GM21526 (cell line): ENCODE measurements at regions not wholly inside any gene's neighbourhood (a gene's known extent, or its start where the extent isn't known, plus 50 kb on each side); places are given as distances from the start of the nearest gene placed in this dataset.
"Not testable (repeated sequence)": the region's sequence is repeated elsewhere in the genome, so short reads cannot be mapped to it uniquely, and the experiment has no call there.

ENCODE experiments used
- ATAC-seq: cut with Tn5 transposase; IDR thresholded peaks from one replicate; pipeline ENCODE4 v1.9.1; 2021; ENCODE audit warnings: moderate library complexity; ENCODE audit not compliant: unreplicated experiment, low FRiP score

GRCh38 chr7:69038915-69039314, 559.4 kb upstream of the AUTS2 start:
- ATAC-seq, result no peak

GRCh38 chr7:69042138-69042537, 556.1 kb upstream of the AUTS2 start:
- no peak for ATAC-seq

DNA sequence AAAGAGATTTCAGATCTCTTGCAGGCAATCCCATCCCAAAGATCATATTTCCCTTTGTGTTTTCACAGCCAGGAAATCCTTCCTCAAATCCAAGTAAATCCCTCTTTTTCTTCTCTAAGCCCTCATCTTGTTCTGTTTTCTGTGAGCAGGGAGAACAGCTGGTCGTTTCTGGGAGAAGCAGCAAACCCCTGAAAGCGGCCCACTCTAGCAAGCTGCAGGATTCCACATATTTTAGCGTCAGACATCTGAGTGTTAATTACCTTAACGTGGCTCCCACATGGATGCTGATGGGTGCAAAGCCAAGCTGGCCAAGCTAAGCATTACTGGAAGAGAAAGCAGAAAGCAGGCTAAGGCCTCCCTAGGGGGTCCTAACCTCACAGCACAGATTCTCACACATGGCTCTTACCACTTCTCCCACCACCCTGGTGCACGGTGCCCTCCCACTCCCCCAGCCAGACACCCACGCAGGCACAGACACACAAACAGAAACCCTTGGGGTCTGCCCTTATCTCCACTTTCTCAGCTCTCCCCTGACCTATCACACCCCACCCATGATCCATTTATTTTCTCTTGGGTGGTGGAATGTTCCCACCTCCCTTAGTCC, 551.0 kb upstream of the AUTS2 start:
- no peak for ATAC-seq

GRCh38 chr7:69049326-69049725, 548.9 kb upstream of the AUTS2 start:
- ATAC-seq, result no peak

DNA sequence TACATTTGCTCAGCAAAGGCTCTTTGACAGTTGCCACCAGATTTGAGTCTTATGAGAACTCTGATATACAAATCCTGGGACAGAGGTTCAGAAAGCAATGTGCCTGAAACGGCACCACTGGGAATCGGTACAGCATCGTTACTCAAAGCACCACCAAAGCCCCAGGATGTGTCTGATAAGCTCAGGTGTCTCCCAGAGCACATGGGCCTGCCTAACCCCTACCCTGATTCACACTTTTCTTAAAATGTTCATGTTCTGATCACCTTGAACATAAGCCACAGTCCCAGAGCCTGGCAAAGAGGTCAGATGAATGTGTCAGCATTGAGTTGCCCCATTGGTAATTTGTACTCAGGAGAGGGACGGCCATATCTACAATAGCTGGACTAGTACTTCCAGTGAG, 545.8 kb upstream of the AUTS2 start:
- ATAC-seq, result no peak

- no peak for ATAC-seq
These were observed 537.8 kb upstream of the AUTS2 start for GRCh38 chr7:69060516-69060915.

DNA sequence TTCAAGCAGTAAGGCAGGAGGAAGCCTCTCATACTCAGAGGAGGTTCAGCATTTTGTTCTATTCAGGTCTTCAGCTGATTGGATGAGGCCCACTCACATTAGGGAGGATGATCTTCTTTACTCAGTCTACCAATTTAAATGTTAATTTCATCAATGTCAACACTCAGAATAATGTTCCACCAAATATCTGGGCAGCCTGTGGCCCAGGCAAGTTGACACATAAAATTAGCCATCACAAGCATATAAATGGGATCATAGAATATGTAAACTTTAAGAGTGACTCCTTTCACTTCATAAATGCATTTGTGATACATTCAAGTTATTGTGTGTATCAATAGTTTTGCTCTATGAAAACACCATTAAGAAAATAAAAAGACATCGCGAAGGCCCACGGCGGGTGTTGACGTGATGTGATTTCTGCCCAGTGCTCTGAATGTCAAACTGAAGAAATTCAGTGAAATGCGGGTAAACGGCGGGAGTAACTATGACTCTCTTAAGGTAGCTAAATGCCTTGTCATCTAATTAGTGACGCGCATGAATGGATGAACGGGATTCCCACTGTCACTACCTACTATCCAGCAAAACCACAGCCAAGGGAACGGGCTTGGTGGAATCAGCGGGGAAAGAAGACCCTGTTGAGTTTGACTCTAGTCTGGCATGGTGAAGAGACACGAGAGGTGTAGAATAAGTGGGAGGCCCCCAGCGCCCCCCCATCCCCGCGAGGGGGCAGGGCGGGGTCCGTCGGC, 536.1 kb upstream of the AUTS2 start:
- ATAC-seq, result no peak

DNA sequence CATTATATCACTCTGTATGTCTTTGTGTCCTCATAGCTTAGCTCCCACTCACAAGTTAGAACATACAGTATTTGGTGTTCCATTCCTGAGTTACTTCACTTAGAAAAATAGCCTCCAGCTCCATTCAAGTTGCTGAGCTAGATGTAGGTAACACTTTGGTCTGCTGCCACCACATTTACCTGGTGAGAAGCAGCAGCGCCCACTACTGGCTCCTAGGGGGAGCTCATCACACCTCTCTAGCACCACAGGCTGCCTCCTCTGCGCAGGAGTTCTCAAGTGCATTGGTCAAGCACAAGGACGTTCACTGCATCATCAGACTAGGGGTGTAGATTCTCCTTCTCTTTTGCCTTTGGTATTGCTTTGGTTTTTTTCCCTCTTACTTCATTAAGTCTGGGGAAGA, 530.9 kb upstream of the AUTS2 start:
- ATAC-seq, result no peak

- no peak for ATAC-seq
These were observed 527.8 kb upstream of the AUTS2 start for GRCh38 chr7:69070476-69070875.

GRCh38 chr7:69076566-69076965, 521.7 kb upstream of the AUTS2 start:
- ATAC-seq, result no peak

- no peak for ATAC-seq
These were observed 519.1 kb upstream of the AUTS2 start for GRCh38 chr7:69078997-69079769.

DNA sequence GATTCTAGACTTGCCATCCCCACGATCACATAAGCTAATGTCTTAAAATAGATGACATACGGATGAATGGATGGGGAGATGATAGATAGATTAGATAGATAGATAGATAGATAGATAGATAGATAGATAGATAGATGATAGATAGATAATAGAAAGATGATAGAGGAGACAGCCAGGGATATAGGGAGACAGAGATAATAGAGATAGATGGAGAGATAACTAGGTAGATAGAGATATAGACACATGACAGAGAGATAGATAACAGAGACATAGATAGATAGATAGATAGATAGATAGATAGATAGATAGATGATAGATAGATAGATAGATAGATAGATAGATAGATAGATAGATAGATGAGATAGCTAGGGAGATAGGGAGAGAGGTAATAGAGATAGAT, 511.0 kb upstream of the AUTS2 start:
- ATAC-seq, result not testable (repeated sequence)

GRCh38 chr7:69088185-69088584, 510.1 kb upstream of the AUTS2 start:
- ATAC-seq, result no peak

GRCh38 chr7:69090936-69091335, 507.3 kb upstream of the AUTS2 start:
- no peak for ATAC-seq

GRCh38 chr7:69091521-69091920, 506.8 kb upstream of the AUTS2 start:
- ATAC-seq, result no peak

DNA sequence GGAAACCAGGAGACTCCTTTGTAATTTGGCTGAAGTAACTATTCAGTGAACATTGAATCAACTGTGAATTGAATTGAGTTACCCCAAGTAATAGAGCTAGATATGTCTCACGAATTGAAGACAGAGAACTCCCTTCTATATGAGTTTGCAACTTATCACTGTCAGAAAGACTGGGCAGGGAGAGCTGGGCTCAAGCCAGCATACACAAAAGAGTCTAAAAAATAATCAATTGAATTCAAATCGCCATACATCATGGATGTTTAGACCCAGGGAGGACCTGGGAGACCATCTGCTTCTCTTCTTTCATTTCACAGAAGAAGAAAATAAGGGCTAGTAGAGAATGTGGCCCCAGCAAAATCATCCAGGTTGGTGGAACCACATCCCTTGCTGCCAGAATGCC, 503.1 kb upstream of the AUTS2 start:
- ATAC-seq, result no peak

GRCh38 chr7:69095649-69096048, 502.6 kb upstream of the AUTS2 start:
- no peak for ATAC-seq

- no peak for ATAC-seq
These were observed 494.3 kb upstream of the AUTS2 start for GRCh38 chr7:69104023-69104422.

DNA sequence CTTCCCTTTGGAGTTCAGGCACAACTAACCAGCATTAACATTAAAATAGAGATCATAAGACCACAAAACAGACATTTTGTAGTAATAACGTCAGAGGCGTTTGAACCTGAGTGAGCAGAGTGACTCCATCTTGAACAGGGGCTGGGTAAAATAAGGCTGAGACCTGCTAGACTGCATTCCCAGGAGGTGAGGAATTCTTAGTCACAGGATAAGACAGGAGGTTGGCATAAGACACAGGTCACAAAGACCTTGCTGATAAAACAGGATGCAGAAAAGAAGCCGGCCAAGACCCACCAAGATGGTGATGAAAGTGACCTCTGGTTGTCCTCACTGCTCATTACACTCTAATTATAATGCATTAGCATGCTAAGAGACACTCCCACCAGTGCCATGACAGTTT, 493.2 kb upstream of the AUTS2 start:
- no peak for ATAC-seq

- ATAC-seq, result no peak
These were observed 492.3 kb upstream of the AUTS2 start for GRCh38 chr7:69105981-69106380.

DNA sequence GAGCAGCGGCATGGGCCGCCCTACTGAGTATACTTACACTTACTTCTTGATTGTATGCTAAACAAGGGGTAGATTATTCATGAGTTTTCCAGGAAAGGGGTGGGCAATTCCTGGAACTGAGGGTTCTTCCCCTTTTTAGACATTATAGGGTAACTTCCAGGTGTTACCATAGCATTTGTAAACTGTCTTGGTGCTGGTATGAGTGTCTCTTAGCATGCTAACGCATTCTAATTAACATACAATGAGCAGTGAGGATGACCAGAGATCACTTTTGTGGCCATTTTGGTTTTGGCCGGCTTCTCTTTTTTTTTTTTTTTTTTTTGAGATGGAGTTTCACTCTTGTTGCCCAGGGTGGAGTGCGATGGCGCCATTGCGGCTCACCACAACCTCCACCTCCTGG, 491.8 kb upstream of the AUTS2 start:
- ATAC-seq, result not testable (repeated sequence)

DNA sequence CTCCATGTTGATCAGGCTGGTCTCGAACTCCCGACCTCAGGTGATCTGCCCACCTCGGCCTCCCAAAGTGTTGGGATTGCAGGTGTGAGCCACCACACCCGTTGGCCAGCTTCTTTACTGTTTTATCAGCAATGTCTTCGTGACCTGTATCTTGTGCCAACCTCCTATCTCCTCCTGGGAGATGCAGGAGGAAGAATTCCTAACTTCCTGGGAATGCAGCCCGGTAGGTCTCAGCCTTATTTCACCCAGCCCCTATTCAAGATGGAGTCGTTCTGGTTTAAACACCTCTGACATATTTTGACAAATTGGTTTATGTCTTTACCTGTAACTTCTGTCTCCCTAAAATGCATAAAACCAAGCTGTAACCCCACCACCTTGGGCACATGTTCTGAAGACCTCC, 491.3 kb upstream of the AUTS2 start:
- ATAC-seq, result not testable (repeated sequence)
